Muscle of leg (tissue), 3 donors: ENCODE measurements at regions not wholly inside any gene's neighbourhood (a gene's known extent, or its start where the extent isn't known, plus 50 kb on each side); places are given as distances from the start of the nearest gene placed in this dataset.

ENCODE experiments used
- DNase-seq: peaks from one replicate; pipeline ENCODE4 v3.0.0; 2013
- H3K27ac ChIP-seq: one replicate; pipeline ENCODE4 v1.5.1; 2013; ENCODE audit warnings: mild to moderate bottlenecking, low read length, control low read depth
- H3K27me3 ChIP-seq: one replicate; pipeline ENCODE4 v1.6.1; 2013; ENCODE audit warnings: low read length; ENCODE audit not compliant: control insufficient read depth, insufficient read depth
- H3K36me3 ChIP-seq: one replicate; pipeline ENCODE4 v1.6.1; 2013; ENCODE audit warnings: low read length; ENCODE audit not compliant: control insufficient read depth, insufficient read depth
- H3K4me1 ChIP-seq: one replicate; pipeline ENCODE4 v1.6.1; 2013; ENCODE audit warnings: low read length; ENCODE audit not compliant: control insufficient read depth, insufficient read depth
- H3K4me3 ChIP-seq: one replicate; pipeline ENCODE4 v1.5.1; 2013; ENCODE audit warnings: low read length, control low read depth
- H3K9me3 ChIP-seq: replicated peaks from 2 replicates; pipeline ENCODE4 v1.6.1; 2013; ENCODE audit warnings: low read depth, low read length; ENCODE audit not compliant: control insufficient read depth
- whole genome bisulfite sequencing: methylation state at CpG from one replicate; pipeline ENCODE4 v1.1.5; 2013; ENCODE audit warnings: missing lambda C conversion rate; ENCODE audit not compliant: insufficient coverage; 5-methylcytosine and 5-hydroxymethylcytosine counted together

- no peaks in the 10 kb centered on the region for H3K27me3 ChIP-seq
- no peaks in the 10 kb centered on the region for H3K9me3 ChIP-seq
- no peak overlapping the region for H3K4me3 ChIP-seq
- WGBS, result 93% methylated on average over 3 of the region's 7 CpGs
- no peaks in the 10 kb centered on the region for H3K36me3 ChIP-seq
- no peak overlapping the region for H3K27ac ChIP-seq
- H3K4me1 ChIP-seq, result no peaks in the 10 kb centered on the region
- no peak for DNase-seq
Measured at GRCh38 chr5:31119938-31120641, 73.4 kb upstream of the CDH6 start.

- H3K36me3 ChIP-seq, result no peaks in the 10 kb centered on the region
- WGBS, result no CpG with 5 or more reads among the region's 6 CpGs
- H3K27me3 ChIP-seq, result no peaks in the 10 kb centered on the region
- no peaks in the 10 kb centered on the region for H3K9me3 ChIP-seq
- H3K4me3 ChIP-seq, result no peak overlapping the region
- no peaks in the 10 kb centered on the region for H3K4me1 ChIP-seq
- DNase-seq, result no peak
- H3K27ac ChIP-seq, result no peak overlapping the region
Measured at GRCh38 chr5:31116466-31117031, 76.9 kb upstream of the CDH6 start.

- Histone ChIP-seq H3K9me3 (no peaks in the 10 kb centered on the region), H3K36me3 (no peaks in the 10 kb centered on the region), H3K27me3 (no peaks in the 10 kb centered on the region), H3K4me3 (no peak overlapping the region), H3K4me1 (no peaks in the 10 kb centered on the region), H3K27ac (no peak overlapping the region)
- 60% methylated on average over 1 of the region's 2 CpGs for WGBS
- no peak for DNase-seq
Measured at GRCh38 chr5:31114817-31115216, 78.7 kb upstream of the CDH6 start.

GRCh38 chr5:31113666-31114350 lies 79.7 kb upstream of the CDH6 start:
- Histone ChIP-seq H3K36me3 (no peaks in the 10 kb centered on the region), H3K9me3 (no peaks in the 10 kb centered on the region), H3K4me3 (no peak overlapping the region), H3K27ac (no peak overlapping the region), H3K27me3 (no peaks in the 10 kb centered on the region), H3K4me1 (no peaks in the 10 kb centered on the region)
- 80% methylated on average over 1 of the region's 1 CpG for WGBS
- no peak for DNase-seq

- DNase-seq, result no peak
- Histone ChIP-seq H3K27ac (no peak overlapping the region), H3K36me3 (no peaks in the 10 kb centered on the region), H3K27me3 (no peaks in the 10 kb centered on the region), H3K9me3 (no peaks in the 10 kb centered on the region), H3K4me3 (no peak overlapping the region), H3K4me1 (no peaks in the 10 kb centered on the region)
- WGBS, result no CpG with 5 or more reads among the region's 3 CpGs
Measured at GRCh38 chr5:31113101-31113500, 80.4 kb upstream of the CDH6 start.

- Histone ChIP-seq H3K36me3 (no peaks in the 10 kb centered on the region), H3K27ac (no peak overlapping the region), H3K4me1 (no peaks in the 10 kb centered on the region), H3K4me3 (no peak overlapping the region), H3K9me3 (no peaks in the 10 kb centered on the region), H3K27me3 (no peaks in the 10 kb centered on the region)
- peak; percentile 26 for DNase-seq
- WGBS, result no CpG with 5 or more reads among the region's 2 CpGs
Measured at GRCh38 chr5:31107091-31107518, 86.4 kb upstream of the CDH6 start.

GRCh38 chr5:31106691-31107090 lies 86.8 kb upstream of the CDH6 start:
- H3K4me1 ChIP-seq, result no peaks in the 10 kb centered on the region
- peak; percentile 12 for DNase-seq
- no peak overlapping the region for H3K4me3 ChIP-seq
- no peaks in the 10 kb centered on the region for H3K27me3 ChIP-seq
- no peaks in the 10 kb centered on the region for H3K9me3 ChIP-seq
- H3K36me3 ChIP-seq, result no peaks in the 10 kb centered on the region
- no peak overlapping the region for H3K27ac ChIP-seq
- WGBS, result no CpG with 5 or more reads among the region's 4 CpGs

GRCh38 chr5:31106278-31106677 lies 87.2 kb upstream of the CDH6 start:
- H3K9me3 ChIP-seq, result no peaks in the 10 kb centered on the region
- H3K36me3 ChIP-seq, result no peaks in the 10 kb centered on the region
- WGBS, result no CpG with 5 or more reads among the region's 2 CpGs
- no peaks in the 10 kb centered on the region for H3K27me3 ChIP-seq
- H3K27ac ChIP-seq, result no peak overlapping the region
- no peaks in the 10 kb centered on the region for H3K4me1 ChIP-seq
- no peak overlapping the region for H3K4me3 ChIP-seq
- DNase-seq, result no peak

GRCh38 chr5:31104775-31105174 lies 88.7 kb upstream of the CDH6 start:
- H3K27ac ChIP-seq, result no peak overlapping the region
- DNase-seq, result no peak
- H3K4me3 ChIP-seq, result no peak overlapping the region
- no peaks in the 10 kb centered on the region for H3K27me3 ChIP-seq
- no peaks in the 10 kb centered on the region for H3K4me1 ChIP-seq
- no peaks in the 10 kb centered on the region for H3K36me3 ChIP-seq
- no CpG with 5 or more reads among the region's 4 CpGs for WGBS
- H3K9me3 ChIP-seq, result no peaks in the 10 kb centered on the region

GRCh38 chr5:31100781-31101310 lies 92.6 kb upstream of the CDH6 start:
- Histone ChIP-seq H3K4me1 (no peaks in the 10 kb centered on the region), H3K9me3 (no peaks in the 10 kb centered on the region)

More at GRCh38 chr5:31100781-31101310, 92.6 kb upstream of the CDH6 start:
- Histone ChIP-seq H3K27me3 (no peaks in the 10 kb centered on the region), H3K36me3 (no peaks in the 10 kb centered on the region), H3K4me3 (no peak overlapping the region), H3K27ac (no peak overlapping the region)
- no peak for DNase-seq
- 88% methylated on average over 3 of the region's 5 CpGs for WGBS
